PC-9 (cell line): ENCODE measurements at regions not wholly inside any gene's neighbourhood (a gene's known extent, or its start where the extent isn't known, plus 50 kb on each side); places are given as distances from the start of the nearest gene placed in this dataset.

Source experiments
- CTCF ChIP-seq: fragments of 200-600 bp; sonication (generic); conservative IDR thresholded peaks from 2 replicates; pipeline ENCODE4 v1.6.1; 2017; ENCODE audit warnings: mixed run types, antibody characterized with exemption, mild to moderate bottlenecking, moderate library complexity
- EZH2 ChIP-seq: fragments of 200-600 bp; sonication (generic); IDR thresholded peaks from 2 replicates; pipeline ENCODE4 v1.8.0; 2017; ENCODE audit warnings: antibody characterized with exemption, low read depth

- TF ChIP-seq CTCF (no peak), EZH2 (no peak)
Observed at GRCh38 chr9:89975024-89975423, 370.2 kb downstream of the GADD45G start.
